NCI-H1930 (cell line): ENCODE measurements at regions not wholly inside any gene's neighbourhood (a gene's known extent, or its start where the extent isn't known, plus 50 kb on each side); places are given as distances from the start of the nearest gene placed in this dataset.
"Not testable (repeated sequence)": the region's sequence is repeated elsewhere in the genome, so short reads cannot be mapped to it uniquely, and the experiment has no call there.

Source experiments
- DNase-seq, 2 experiments: peaks; one replicate each; lab custom pipeline; 2025; lab: John Stamatoyannopoulos, UW

DNA sequence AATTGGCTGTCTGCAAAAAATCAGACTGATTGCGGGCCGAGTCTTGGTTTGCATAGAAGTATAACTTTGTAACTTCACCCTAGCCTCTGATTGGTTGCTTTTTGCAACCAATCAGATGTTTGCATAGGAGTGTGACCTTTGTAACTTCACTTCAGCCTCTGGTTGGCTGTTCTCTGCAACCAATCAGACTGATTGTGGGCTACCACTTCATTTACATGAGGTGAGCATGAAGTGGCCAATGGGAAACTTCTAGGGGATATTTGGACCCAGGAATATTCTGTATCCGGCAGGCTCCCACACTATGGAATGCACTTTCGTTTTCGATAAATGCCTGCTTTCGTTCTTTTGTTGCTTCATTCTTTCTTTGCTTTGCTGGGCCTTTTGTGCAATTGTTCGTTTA is 667.7 kb downstream of the FAM133A start:
- not testable (repeated sequence) for DNase-seq

DNA sequence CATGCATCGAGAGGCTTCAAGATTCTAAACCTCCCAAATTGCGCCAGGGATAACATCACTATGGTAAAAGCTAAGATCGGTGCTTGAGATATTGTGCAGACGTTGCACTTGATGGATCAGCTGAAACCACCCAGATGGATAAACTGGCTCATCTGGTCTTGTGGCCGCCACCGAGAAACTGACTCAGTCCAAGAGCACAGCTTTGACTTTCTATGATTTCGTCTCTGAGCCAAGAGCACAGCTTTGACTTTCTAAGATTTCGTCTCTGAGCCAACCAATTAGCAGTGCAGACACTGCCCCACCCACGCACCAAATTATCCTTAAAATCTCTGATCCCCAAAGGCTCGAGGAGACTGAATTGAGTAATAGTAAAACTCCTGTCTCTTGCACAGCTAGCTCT is 687.2 kb downstream of the FAM133A start:
- DNase-seq = no peak

DNA sequence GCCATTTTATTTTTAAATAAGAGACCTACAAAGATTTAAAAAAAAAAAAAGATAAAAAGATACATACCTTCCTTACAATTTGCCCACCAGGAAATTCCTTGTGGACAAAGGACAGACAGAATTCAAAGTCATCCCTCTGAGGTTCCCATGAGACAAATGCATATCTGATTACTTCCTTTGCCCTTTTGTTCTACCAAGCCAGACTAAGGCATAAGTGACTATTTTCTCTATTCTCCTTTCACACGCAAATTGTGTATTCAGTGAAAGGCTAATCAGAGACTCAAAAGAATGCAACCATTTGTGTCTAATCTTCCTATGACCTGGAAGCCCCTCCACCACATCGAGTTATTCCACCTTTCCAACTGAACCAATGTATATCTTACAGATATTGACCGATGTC is 691.7 kb downstream of the FAM133A start:
- DNase-seq = no peak

DNA sequence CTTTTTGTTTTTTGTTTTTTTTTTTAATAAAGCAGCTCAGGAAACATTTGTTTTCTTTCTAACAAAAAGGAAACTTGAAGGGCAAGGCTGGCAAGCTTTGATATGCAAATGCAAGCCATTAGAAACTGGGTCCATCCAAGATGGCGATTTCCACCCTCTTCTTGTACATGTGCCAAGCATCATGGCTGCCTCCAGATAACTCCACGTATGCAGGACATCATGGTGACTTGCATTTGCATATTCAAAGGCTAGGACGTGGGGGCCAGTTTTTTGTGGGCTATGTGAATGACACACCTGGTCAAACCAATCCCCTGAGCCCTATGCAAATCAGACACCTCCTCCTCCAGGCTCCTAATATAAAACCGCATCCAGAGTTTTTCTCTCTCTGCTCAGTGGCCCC is 692.6 kb downstream of the FAM133A start:
- DNase-seq = no peak

DNA sequence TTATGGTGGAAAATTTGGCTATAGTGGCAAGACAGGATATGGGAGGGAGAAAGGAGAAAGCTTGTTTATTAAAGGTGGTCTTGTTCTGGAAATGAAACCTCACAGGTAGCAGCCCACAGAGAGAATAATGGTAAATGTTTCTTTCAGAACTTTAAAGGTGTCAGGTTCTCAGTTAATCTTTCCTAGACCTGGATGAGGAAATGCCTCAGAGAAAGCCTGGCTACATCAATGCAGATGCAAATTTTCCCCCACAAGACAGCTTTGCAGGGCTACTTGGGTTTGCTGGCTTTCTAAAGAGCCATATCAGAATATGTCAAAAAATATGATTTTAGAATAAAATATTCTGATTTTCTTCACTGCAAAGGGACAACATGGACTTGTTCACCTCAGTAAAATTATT is 715.0 kb downstream of the FAM133A start:
- no peak for DNase-seq

DNA sequence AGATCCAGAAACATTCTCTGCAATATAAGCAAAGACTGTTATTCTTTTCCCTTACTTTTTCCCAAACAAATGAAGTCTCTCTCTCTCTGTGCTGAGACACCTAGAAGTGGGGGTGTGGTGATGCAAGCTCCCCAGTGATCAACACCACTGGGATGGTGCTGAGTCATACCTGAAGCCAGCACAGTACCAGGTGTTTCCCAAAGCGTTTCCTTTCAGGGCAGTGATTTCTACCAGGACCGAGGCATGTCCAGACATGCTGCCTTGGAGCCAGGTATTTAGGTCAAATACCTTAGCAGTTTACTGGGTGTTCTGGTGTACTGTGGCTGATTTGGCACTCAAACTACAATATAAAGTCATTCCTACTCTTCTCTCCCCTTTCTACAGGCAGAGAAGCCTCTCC is 726.5 kb downstream of the FAM133A start:
- no peak for DNase-seq

DNA sequence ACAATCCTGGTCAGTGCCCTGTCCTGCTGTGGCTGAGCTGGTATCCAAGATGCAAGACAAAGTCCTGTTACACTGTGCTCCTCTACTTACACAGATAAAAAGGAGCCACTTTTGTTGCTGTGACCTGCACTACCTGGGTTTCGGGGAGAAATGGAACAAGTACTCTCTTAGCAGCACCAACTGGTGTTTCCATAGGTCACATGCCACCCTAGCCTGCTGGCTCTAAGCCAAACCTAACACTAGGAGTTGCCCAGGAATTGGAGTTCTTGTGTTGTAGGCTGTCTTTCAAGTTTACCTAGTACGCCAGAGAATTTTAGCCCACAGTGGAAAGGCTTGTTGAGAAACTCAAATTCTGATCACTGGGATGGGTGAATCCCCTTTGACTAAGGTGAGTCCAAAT is 727.4 kb downstream of the FAM133A start:
- DNase-seq = no peak

DNA sequence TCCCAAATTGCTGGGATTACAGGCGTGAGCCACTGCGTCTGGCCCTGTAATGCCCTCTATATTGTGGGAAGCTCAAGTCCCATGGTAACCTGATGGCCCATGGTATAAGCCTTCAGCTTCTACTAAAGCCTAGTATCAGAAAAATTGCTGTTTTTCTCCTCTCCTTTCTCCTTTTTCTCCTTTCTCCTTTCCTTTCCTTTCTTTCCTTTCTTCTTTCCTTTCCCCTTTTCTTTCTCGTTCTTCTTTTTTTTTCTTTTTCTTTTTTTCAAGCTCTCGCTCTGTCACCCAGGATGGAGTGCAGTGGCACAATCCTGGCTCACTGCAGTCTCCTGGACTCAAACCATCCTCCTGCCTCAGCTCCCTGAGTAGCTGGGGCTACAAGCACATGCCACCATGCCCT is 740.7 kb downstream of the FAM133A start:
- DNase-seq = no peak

DNA sequence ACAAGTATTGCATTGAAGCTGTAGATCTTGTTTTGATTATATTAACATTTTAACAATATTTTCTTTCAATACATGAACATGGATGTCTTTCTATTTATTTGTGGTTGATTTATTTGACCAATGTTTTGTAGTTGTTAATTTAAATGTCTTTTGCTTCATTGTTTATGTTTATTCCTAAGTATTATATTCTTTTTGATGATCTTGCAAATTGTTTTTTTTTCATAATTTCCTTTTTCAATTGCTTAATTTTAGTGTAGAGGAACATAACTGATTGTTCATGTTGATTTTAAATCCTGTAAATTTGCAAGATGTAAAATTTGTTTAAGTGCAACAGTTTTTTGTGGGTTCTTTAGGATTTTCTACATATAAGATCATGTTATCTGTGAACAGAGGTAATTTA is 744.1 kb downstream of the FAM133A start:
- DNase-seq = no peak

DNA sequence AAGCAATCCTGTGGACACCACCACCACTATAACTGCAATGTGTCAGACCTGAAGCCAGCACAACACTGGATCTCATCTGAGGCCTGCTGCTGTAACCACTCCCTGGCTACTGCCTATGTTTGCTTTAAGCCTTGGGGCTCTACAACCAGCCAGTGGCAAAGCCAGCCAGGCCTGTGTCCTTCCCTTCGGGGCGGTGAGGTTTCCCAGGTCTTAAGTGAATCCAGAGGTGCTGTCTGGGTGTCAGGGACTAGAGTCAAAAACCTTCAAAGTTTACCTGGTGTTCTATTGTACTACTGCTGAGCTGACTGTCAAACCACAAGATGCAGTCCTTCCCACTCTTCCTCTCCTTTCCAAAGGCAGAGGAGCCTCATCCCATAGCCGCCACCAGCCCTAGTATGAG is 750.5 kb downstream of the FAM133A start:
- no peak for DNase-seq

DNA sequence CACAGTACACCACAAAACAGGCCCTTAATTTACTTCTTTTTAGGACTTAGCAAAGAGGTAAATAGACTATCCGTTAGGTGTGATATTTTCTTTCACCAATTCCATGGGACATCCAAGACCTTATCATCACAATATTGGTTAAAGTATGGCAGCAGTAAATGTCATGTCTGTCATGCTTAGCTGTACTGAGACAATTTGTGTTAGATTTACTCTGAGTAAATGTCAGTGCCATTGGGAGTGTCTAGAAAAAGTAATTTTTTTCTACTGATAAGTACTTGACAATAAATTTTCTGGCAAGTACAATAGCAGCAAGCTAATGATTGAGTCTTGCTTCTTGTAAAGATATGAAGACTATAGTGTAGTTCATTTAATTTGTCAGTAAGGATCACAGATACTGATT is 756.1 kb downstream of the FAM133A start:
- no peak for DNase-seq

DNA sequence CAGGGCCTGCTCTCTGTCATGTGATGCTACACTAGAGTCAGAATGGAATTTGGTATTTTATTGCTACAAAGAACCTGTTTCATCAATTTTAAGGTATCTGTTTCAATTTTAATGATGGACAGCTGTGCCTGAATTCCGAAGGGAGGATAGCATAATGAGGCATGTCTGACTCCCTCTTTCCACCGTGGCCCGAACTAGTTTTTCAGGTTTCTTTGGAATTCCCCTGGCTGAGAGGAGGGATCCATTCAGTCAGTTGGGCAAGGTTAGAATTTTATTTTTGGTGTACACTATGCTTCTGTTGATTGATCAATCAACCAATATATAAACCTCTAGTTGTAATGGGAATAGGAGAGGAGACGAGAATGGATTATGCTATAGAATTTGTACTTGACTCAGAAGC is 761.8 kb downstream of the FAM133A start:
- DNase-seq = no peak

DNA sequence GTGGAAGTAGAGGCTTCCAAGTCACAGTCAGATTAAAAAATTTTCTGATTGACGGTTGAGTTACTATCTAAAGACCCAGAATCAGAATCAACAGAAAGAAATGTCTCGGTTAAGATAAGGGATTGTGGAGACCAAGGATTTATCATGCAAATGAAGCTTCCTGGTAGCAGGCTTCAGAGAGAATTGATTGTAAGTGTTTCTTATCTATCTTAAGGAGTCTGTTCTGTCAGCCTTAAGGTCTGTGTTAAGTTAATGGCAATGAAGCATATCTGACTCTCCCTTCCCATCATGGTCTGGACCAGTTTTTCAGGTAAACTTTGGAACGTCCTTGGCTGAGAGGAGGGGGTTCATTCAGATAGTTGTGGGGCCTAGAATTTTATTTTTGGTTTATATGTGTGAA is 780.2 kb downstream of the FAM133A start:
- DNase-seq = no peak

DNA sequence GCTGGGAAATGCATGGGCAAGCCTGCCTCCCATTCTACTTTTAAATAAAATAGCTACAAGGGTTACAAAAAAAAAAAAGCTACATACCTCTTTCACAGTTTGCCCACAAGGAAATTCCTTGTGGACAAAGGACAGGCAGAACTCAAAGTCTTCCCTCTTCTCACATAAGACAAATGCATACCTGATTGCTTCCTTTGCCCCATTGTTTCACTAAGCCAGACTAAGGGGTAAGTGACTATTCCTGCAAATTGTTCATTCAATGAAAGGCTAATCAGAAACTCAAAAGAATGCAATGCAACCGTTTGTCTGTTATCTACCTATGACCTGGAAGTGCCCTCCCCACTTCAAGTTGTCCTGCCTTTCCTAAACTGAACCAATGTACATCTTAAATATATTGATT is 780.6 kb downstream of the FAM133A start:
- DNase-seq = no peak

DNA sequence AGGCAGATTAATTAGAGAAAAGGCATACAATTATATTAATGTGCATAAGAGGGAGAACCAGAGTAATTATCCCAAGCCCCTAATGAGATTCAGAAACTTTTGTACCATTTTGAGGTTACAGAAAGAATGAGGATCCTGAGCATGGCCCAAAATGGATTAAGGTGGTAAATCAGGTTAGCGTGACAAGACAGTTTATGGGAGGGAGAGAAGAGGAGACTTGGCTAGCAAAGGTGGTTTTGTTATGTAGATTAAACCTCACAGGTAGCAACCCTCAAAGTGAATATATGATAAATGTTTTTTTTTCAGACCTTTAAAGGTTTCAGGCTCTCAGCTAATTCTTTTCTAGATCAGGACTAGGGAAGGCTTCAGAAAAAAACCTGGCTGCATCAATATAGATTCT is 781.8 kb downstream of the FAM133A start:
- DNase-seq = no peak

DNA sequence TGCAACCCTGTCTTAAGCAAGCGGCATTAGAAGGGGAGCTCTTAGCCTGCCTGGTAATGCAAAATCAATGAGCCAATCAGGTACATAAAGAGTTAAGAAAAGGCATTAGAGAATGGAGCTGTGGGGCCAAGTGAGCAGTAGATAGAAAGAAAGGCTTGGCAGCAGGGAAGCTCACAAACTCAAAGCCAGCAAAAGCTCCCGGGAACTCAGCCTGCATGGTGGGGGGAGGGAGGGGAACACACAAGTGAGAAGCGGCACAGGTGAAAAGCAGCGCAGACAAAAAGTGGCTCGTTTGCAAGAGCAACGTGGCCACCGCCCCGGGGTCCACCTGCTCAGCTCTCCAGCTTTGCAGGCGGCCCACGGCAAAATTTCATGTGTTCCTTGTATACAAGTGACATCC is 818.5 kb downstream of the FAM133A start:
- DNase-seq = no peak

DNA sequence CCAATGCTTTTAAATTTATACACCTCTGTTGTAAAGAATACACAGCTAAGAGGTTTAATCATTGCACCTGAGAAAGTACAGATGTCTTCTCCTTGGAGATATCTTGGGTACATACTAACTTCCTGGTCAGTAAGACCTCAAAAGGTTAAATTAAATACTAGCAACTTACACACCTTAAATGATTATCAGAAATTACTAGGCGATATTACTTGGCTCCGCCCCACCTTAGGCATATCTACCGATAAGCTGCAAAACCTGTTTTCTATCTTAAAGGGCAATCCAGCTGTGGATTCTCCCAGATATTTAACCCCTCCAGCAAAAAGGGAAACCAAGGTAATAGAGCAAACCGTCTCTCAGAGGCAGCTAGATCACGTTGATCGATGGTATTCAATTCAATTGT is 819.4 kb downstream of the FAM133A start:
- no peak for DNase-seq

DNA sequence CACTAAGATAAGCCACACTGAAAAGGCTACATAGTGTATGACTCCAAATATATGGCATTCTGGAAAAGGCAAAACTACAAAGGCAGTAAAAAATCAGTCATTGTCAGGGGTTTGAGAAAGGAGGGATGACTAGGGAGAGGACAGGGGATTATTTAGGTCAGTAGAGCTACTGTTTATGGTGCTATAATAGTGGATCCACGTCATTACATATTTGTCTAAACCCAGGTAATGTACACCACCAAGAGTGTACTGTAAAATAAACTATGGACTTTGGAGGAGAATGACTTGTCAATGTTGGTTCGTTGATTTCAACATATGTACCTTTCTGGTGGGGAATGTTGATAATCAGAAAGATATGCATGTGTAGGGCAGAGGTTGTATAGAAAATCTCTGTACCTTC is 837.6 kb downstream of the FAM133A start:
- no peak for DNase-seq

DNA sequence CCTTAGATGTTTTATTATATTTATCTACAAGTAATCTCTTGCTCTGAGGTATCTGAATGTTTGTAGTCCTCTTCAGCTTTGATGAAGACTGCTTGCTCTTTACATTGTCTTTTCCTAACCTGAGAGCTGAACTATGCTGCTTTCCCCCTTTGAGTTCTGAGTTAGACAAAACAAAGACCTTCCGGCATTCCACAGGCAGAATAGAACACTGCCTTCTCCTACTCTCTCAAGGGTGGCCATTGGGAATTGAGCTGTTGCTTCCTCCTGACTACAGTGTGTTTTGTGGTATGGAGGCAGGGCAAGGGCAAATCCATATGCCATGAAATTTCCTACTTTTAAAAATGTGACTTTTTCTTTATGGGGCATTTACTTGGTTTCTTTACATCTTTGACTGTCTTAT is 841.0 kb downstream of the FAM133A start:
- no peak for DNase-seq

DNA sequence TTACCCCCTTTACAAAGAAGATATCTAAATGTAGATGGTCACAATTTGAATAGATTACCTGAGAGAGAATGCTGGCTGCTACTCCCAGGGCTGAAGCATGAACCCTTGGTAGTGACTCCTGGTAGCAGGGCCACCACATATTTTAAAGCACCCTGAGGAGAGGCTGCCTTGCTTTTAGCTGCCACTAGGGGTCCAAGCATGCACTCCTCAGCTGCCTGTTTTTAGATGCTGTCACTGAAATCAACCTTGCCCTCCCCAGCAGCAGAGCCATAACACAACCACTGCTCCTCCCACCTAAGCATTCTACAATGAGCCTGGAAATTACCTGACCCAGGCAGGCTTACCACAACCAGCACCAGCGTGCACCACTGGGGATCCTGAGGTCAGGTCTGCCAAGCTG is 850.9 kb downstream of the FAM133A start:
- DNase-seq = no peak

DNA sequence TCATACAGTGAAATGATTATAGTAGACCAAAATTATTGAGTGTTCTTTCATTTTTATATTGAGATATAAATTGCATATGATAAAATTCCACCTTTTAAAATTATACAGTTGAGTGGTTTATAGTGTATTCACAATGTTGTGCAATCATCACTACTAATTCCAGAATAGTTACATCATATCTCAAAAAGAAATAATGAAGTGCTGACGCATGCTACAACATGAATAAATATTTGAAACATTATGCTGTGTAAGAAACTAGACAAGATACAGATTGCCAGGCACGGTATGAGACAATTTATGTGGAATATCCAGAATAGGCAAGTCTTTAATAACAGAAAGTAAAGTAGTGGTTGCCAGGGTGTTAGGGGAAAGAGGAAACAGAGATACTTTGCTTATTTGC is 871.7 kb downstream of the FAM133A start:
- no peak for DNase-seq

DNA sequence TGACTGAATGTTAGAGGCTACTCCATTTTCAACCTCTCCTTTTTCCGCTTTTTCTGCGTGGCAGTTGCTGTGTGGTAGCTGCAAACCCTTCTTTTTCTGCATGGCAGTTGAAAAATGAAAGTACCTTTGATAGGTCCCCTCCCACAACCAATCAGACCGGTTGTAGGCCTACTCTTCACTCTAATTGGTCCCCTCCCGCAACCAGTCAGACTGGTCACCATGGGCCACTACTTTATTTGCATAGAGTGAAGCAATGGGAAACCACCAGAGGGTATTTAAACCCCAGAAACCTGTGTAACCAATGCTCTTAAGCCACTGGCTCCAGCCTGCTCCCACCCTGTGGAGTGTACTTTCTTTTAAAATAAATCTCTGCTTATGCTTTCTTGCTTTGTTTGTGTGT is 877.8 kb downstream of the FAM133A start:
- no peak for DNase-seq

DNA sequence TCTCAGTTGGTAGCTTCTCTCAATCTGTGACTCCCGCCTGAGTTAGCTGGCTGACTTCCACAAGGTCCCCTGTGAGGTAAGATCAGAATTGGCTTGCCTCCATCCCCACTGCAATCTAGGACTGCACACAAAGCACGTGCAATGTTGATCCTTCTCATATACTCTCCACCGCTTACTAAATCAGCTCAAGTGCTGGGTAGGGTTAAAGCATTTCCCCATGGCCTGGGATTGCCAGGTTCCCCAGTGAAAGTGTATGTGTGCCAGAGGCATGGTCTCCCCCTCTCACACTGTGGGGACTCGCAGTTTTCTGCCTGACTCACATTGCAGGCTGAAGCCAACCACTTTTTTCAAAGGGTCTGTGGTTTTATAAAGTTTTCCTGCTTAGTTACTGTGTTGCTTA is 886.9 kb downstream of the FAM133A start:
- no peak for DNase-seq

DNA sequence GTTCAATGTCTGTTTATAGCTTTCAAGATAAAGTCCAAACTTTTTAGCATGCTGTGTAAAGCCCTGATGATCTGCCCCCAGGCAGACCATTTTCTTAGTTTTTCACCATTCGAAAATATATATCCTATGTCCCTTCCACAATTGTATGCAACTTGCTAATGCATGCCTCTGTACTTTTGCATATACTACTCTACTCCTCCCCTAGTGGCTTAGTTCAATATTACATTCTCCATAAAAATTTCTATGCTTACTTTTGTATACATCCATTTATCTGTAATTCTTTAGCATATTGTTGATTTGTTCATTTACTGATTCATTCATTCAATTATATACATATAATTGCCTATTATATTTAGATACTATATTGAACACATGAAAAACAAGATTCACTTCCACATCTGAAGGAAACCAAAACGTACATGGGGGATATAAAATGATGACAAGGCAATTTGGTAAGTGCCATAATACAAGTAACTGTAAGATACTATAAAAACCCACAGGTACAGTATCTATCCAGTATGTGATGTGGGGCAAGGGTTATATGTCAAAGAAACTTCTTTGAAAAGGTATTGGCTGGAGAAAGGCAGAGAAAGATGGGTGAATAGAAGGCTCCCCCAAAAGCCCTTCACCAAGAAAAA is 902.5 kb downstream of the FAM133A start:
- DNase-seq = no peak

DNA sequence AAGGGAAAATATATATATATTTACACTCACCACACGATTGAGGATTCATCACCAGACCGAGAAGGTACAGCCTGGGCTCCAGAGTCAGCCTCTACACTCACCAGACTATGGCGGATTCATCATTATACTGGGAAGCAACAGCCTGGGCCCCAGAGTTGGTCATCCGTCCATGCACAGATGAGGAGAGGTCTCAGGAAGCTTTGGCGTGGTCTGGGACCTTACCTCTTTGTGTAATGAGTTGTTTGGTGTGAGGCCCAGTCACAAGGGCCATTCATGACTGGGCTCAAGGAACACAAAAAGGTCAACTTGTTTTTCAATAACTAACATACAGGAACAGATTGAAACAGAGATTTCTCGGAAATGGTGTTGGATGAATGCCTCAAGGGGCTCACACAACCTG is 926.1 kb downstream of the FAM133A start:
- no peak for DNase-seq
